ENCODE measurements at regions not wholly inside any gene's neighbourhood (a gene's known extent, or its start where the extent isn't known, plus 50 kb on each side); places are given as distances from the start of the nearest gene placed in this dataset.

- TF ChIP-seq, protein P1, sequence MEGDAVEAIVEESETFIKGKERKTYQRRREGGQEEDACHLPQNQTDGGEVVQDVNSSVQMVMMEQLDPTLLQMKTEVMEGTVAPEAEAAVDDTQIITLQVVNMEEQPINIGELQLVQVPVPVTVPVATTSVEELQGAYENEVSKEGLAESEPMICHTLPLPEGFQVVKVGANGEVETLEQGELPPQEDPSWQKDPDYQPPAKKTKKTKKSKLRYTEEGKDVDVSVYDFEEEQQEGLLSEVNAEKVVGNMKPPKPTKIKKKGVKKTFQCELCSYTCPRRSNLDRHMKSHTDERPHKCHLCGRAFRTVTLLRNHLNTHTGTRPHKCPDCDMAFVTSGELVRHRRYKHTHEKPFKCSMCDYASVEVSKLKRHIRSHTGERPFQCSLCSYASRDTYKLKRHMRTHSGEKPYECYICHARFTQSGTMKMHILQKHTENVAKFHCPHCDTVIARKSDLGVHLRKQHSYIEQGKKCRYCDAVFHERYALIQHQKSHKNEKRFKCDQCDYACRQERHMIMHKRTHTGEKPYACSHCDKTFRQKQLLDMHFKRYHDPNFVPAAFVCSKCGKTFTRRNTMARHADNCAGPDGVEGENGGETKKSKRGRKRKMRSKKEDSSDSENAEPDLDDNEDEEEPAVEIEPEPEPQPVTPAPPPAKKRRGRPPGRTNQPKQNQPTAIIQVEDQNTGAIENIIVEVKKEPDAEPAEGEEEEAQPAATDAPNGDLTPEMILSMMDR (IDR thresholded peaks at IDR 0.05; ENCODE audit: unreplicated experiment in 3 of 3), result no peak
- H3K4me1 Mint-ChIP-seq, result no peaks in the 10 kb centered on the region
Measured at GRCh38 chr2:30046979-30047378, 99.8 kb upstream of the YPEL5 start.

GRCh38 chr2:30048636-30049175 lies 98.1 kb upstream of the YPEL5 start:
- TF ChIP-seq, protein P1 (IDR thresholded peaks at IDR 0.05; ENCODE audit: unreplicated experiment in 3 of 3), result no peak
- Mint-ChIP-seq H3K4me3 (no peak overlapping the region), H3K27ac (no peak overlapping the region), H3K9me3 (no peaks in the 10 kb centered on the region), H3K27me3 (ENCODE audit: low read depth) (peaks cover 23% of the 10 kb centered on the region), H3K4me1 (no peaks in the 10 kb centered on the region), H3K36me3 (ENCODE audit: low read depth) (no peaks in the 10 kb centered on the region)

More at GRCh38 chr2:30046979-30047378, 99.8 kb upstream of the YPEL5 start:
- Mint-ChIP-seq H3K36me3 (ENCODE audit: low read depth) (no peaks in the 10 kb centered on the region), H3K9me3 (no peaks in the 10 kb centered on the region), H3K27me3 (ENCODE audit: low read depth) (peaks cover 12% of the 10 kb centered on the region), H3K4me3 (no peak overlapping the region), H3K27ac (no peak overlapping the region)

GRCh38 chr2:30055548-30055947 lies 91.3 kb upstream of the YPEL5 start:
- no peaks in the 10 kb centered on the region for H3K9me3 Mint-ChIP-seq
- H3K4me1 Mint-ChIP-seq, result no peaks in the 10 kb centered on the region
- peaks cover 33% of the 10 kb centered on the region for H3K27me3 Mint-ChIP-seq (ENCODE audit: low read depth)
- H3K4me3 Mint-ChIP-seq, result no peak overlapping the region
- TF ChIP-seq, protein P1 (IDR thresholded peaks at IDR 0.05; ENCODE audit: unreplicated experiment in 3 of 3), result no peak
- no peaks in the 10 kb centered on the region for H3K36me3 Mint-ChIP-seq (ENCODE audit: low read depth)
- no peak overlapping the region for H3K27ac Mint-ChIP-seq

DNA sequence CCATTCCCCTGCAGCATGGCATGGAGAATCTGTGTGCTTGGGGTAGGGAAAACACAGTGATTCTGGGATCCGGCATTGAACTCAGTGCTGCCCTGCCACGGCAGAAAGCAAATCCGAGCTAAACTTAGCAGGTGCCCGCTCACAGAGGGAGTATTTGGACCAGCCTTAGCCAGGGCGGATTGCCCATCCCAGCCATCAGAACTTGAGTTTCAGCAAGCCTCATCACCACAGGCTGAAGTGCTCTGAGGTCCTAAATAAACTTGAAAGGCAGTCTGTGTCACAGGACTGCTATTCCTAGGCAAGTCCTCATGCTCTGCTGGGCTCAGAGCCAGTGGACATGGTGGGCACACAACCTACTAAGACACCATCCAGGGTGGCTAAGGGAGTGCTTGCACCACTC lies 86.2 kb upstream of the YPEL5 start:
- Mint-ChIP-seq H3K4me3 (no peak overlapping the region), H3K27ac (no peak overlapping the region), H3K9me3 (peaks cover 22% of the 10 kb centered on the region), H3K4me1 (no peaks in the 10 kb centered on the region), H3K27me3 (ENCODE audit: low read depth) (peaks cover 24% of the 10 kb centered on the region), H3K36me3 (ENCODE audit: low read depth) (no peaks in the 10 kb centered on the region)
- TF ChIP-seq, protein P1 (IDR thresholded peaks at IDR 0.05; ENCODE audit: unreplicated experiment in 3 of 3), result no peak

DNA sequence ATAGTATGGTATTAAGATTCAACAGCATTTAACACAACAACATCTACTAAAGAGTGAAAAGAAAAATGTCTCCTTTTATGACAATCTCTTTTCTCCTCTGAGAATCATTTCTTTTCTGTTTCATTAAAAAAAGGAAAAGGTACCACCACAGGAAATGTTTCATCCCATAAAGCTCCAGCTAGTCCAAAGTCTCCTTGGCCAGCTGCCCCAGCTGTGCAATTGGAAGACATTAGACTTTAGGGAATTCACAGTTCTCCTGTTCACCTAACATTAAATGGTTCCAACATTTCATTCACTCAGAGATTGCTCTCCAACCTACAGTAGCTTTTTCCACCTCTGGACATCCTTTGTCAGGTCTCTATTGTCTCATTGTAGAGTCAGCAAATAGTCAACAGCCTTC lies 78.7 kb upstream of the YPEL5 start:
- peaks cover 26% of the 10 kb centered on the region for H3K9me3 Mint-ChIP-seq
- no peak overlapping the region for H3K27ac Mint-ChIP-seq
- no peaks in the 10 kb centered on the region for H3K36me3 Mint-ChIP-seq (ENCODE audit: low read depth)
- no peaks in the 10 kb centered on the region for H3K4me1 Mint-ChIP-seq
- TF ChIP-seq, protein P1 (IDR thresholded peaks at IDR 0.05; ENCODE audit: unreplicated experiment in 3 of 3), result no peak
- peaks cover 21% of the 10 kb centered on the region for H3K27me3 Mint-ChIP-seq (ENCODE audit: low read depth)
- H3K4me3 Mint-ChIP-seq, result no peak overlapping the region

DNA sequence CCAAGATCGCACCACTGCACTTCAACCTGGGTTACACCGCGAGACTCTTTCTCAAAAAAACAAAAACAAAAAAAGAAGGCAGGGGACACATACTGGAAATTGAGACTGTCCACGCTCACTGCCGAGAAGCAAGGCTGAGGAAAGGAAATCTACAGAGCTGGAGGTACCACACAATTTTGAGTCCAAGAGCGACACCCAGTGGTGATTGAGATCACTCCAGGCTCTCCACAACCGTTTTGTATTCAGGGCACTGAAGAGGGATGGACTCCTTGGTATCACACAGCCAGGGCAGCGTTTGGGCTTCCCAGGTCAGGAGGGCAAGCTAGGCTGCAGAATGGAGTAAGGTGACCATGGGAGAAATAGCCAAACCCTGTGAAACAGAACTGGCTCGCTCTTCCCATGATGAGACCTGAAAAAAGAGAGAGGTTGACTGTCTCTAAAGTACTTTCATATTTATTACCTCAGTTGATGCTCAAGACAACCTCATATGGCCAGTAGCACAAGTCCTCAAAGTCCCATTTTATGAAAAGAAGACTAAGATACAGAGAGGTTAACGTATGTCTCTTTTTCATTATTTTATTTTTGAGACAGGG lies 74.5 kb upstream of the YPEL5 start:
- Mint-ChIP-seq H3K36me3 (ENCODE audit: low read depth) (no peaks in the 10 kb centered on the region), H3K27ac (no peak overlapping the region), H3K9me3 (no peaks in the 10 kb centered on the region), H3K27me3 (ENCODE audit: low read depth) (peaks cover 44% of the 10 kb centered on the region), H3K4me3 (no peak overlapping the region), H3K4me1 (no peaks in the 10 kb centered on the region)
- TF ChIP-seq, protein P1 (IDR thresholded peaks at IDR 0.05; ENCODE audit: unreplicated experiment in 3 of 3), result peak; percentile 67 to 79 (median 71)
